ENCODE measurements at regions not wholly inside any gene's neighbourhood (a gene's known extent, or its start where the extent isn't known, plus 50 kb on each side); places are given as distances from the start of the nearest gene placed in this dataset.

DNA sequence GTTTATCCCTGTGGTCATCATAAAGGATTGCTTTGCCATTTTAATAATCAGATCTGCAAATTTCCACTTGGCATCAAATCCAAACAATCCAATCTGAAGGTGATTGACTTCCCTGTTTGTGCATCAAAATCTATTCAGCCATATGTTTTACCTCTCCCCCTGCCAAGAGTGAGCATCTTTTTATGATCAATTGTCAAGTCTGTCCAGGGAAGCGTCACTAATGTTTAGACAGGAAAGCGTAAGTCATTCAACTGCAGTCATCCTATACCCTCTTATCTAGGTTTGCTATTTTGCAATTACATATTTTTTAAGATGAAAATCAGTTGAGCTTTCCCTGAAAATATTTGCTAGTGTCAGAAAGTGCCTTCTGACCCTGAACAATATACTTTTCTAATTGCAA lies 1224.1 kb upstream of the SEL1L start:
- Histone ChIP-seq H3K27me3 (ENCODE audit: control insufficient read depth in 2 of 2, insufficient read depth in 2 of 2, low read length in 2 of 2) (no peaks in the 10 kb centered on the region), H3K79me2 (ENCODE audit: control insufficient read depth, insufficient read depth, low read length) (no peaks in the 10 kb centered on the region), H3K36me3 (ENCODE audit: control insufficient read depth in 2 of 2, extremely low read depth in 1 of 2, insufficient read depth in 2 of 2, low read length in 2 of 2) (no peaks in the 10 kb centered on the region), H4K20me1 (replicated peaks; ENCODE audit: control insufficient read depth, extremely low read depth, insufficient read depth, low read length) (no peaks in the 10 kb centered on the region), H3K9me3 (replicated peaks; ENCODE audit: control insufficient read depth, insufficient read depth, low read length) (no peaks in the 10 kb centered on the region), H3K27ac (ENCODE audit: insufficient read depth, low read depth, low read length) (no peak overlapping the region), H3K4me2 (ENCODE audit: insufficient read depth, low read length) (no peak overlapping the region), H3K9ac (replicated peaks; ENCODE audit: extremely low read depth, insufficient read depth, low read length) (no peak overlapping the region), H3K4me3 (replicated peaks in 1 of 3; ENCODE audit: insufficient read depth in 1 of 3, low read depth in 1 of 3, low read length in 3 of 3) (no peak overlapping the region), H2AFZ (ENCODE audit: low read depth, low read length) (no peak overlapping the region), H3K4me1 (ENCODE audit: control insufficient read depth, extremely low read depth, insufficient read depth, low read length) (no peaks in the 10 kb centered on the region), H3K9me1 (replicated peaks; ENCODE audit: control insufficient read depth, extremely low read depth, insufficient read depth, low read length) (no peaks in the 10 kb centered on the region)
- no TSS peak for BruUV-seq (replicated peaks)
- no peak for DNase-seq (ENCODE audit: low read depth, low spot score)
- ChIA-PET CTCF (no interaction called here), POLR2A (no interaction called here)
- dilution Hi-C loops (cut with MboI; ENCODE audit: extremely low pct_ligation_motif_present, low sequenced_read_pairs), result no loop called here
- no peak for FAIRE-seq
- intact Hi-C loops (cut with micrococcal nuclease), result no loop called here
- TF ChIP-seq EZH2 (IDR thresholded peaks at IDR 0.05; ENCODE audit: borderline replicate concordance, low read depth, low read length, severe bottlenecking) (no peak), MYC (IDR thresholded peaks at IDR 0.05; ENCODE audit: low read depth, low read length) (no peak), FOS (IDR thresholded peaks at IDR 0.05; ENCODE audit: borderline replicate concordance, insufficient read depth, low read length) (no peak), GATA2 (IDR thresholded peaks at IDR 0.05; ENCODE audit: insufficient read depth, insufficient read length, low read depth, low read length) (no peak), POLR2AphosphoS5 (IDR thresholded peaks at IDR 0.05; ENCODE audit: insufficient read depth, low read depth, low read length) (no peak), POLR2A (IDR thresholded peaks at IDR 0.05; ENCODE audit: low read depth, low read length) (no peak)
- TF ChIP-seq, protein P1, sequence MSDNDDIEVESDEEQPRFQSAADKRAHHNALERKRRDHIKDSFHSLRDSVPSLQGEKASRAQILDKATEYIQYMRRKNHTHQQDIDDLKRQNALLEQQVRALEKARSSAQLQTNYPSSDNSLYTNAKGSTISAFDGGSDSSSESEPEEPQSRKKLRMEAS (IDR thresholded peaks at IDR 0.05; ENCODE audit: insufficient read depth, insufficient read length), result no peak
- TF ChIP-seq, protein P2, sequence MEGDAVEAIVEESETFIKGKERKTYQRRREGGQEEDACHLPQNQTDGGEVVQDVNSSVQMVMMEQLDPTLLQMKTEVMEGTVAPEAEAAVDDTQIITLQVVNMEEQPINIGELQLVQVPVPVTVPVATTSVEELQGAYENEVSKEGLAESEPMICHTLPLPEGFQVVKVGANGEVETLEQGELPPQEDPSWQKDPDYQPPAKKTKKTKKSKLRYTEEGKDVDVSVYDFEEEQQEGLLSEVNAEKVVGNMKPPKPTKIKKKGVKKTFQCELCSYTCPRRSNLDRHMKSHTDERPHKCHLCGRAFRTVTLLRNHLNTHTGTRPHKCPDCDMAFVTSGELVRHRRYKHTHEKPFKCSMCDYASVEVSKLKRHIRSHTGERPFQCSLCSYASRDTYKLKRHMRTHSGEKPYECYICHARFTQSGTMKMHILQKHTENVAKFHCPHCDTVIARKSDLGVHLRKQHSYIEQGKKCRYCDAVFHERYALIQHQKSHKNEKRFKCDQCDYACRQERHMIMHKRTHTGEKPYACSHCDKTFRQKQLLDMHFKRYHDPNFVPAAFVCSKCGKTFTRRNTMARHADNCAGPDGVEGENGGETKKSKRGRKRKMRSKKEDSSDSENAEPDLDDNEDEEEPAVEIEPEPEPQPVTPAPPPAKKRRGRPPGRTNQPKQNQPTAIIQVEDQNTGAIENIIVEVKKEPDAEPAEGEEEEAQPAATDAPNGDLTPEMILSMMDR (IDR thresholded peaks at IDR 0.05; ENCODE audit: extremely low read depth in 1 of 2, insufficient read depth in 1 of 2, low read depth in 1 of 2, low read length in 2 of 2), result no peak
